A549 (cell line): ENCODE measurements at regions not wholly inside any gene's neighbourhood (a gene's known extent, or its start where the extent isn't known, plus 50 kb on each side); places are given as distances from the start of the nearest gene placed in this dataset.

ENCODE experiments used
- ATAC-seq, 2 experiments: fragments of 200-7000 bp in 1 of 2; fragments of >200 bp in 1 of 2; cut with Nextera tagmentation in 1 of 2; cut with Tn5 transposase in 1 of 2; 3 replicates each; pipeline versions ENCODE4 v1.8.0 to v1.9.1; 2018 to 2020; ENCODE audit warnings: mild to moderate bottlenecking in 1 of 2, moderate library complexity in 1 of 2
- CTCF ChIA-PET: fragments of 300-600 bp; sonication (Branson Sonifier 250); formaldehyde crosslinking; extraction: SDS; loops from one replicate; lab custom pipeline; 2021; ENCODE audit warnings: antibody characterized with exemption, inconsistent platforms; lab: Yijun Ruan, JAX
- POLR2A ChIA-PET: fragments of 350-600 bp; formaldehyde crosslinking; extraction: SDS; loops from one replicate; lab custom pipeline; 2021; ENCODE audit warnings: antibody characterized with exemption, inconsistent platforms; lab: Yijun Ruan, JAX
- DNase-seq, 2 experiments: peaks; one replicate each; pipeline versions ENCODE4 v3.0.0 to v3.0.0-alpha.2; 2011 to 2016; ENCODE audit warnings: low read depth in 1 of 2, low spot score in 1 of 2
- FAIRE-seq: peaks from 2 replicates; lab custom pipeline; 2011; peaks lifted over from hg19 to GRCh38; lab: Jason Lieb, UNC
- H3K27ac ChIP-seq, 2 experiments: fragments of >200 bp; sonication (Bioruptor Twin); formaldehyde crosslinking; 3 replicates each; pipeline ENCODE4 v1.5.1; 2016 to 2017
- H3K4me1 ChIP-seq: fragments of >200 bp; sonication (Bioruptor Twin); formaldehyde crosslinking; 3 replicates; pipeline ENCODE4 v1.6.1; 2016
- H3K4me2 ChIP-seq: fragments of >200 bp; sonication (Bioruptor Twin); formaldehyde crosslinking; 3 replicates; pipeline ENCODE4 v1.6.1; 2016
- H3K4me3 ChIP-seq: fragments of >200 bp; sonication (Bioruptor Twin); formaldehyde crosslinking; 3 replicates; pipeline ENCODE4 v1.5.1; 2016
- H3K9me3 ChIP-seq: fragments of >200 bp; sonication (Bioruptor Twin); formaldehyde crosslinking; 3 replicates; pipeline ENCODE4 v1.6.1; 2016
- ATOH8 ChIP-seq: fragments of 250-450 bp; sonication (Bioruptor Pico); IDR thresholded peaks from 2 replicates; pipeline ENCODE4 v1.5.0; 2020; ENCODE audit warnings: low read depth, mild to moderate bottlenecking, moderate library complexity
- BCL3 ChIP-seq: fragments of >200 bp; sonication (Bioruptor Twin); formaldehyde crosslinking; IDR thresholded peaks from 3 replicates; pipeline ENCODE4 v1.6.1; 2016
- CBX2 ChIP-seq: fragments of 200-600 bp; sonication (generic); IDR thresholded peaks from 2 replicates; pipeline ENCODE4 v1.6.1; 2016; ENCODE audit warnings: low read depth, mild to moderate bottlenecking, borderline replicate concordance
- CEBPB ChIP-seq, 2 experiments: fragments of >200 bp in 1 of 2; sonication (Bioruptor Twin) in 1 of 2; formaldehyde crosslinking in 1 of 2; IDR thresholded peaks; 2 replicates each; pipeline ENCODE4 v1.6.1; 2012 to 2016
- CHD2 ChIP-seq: fragments of 150-350 bp; IDR thresholded peaks from 2 replicates; pipeline ENCODE4 v1.6.1; 2014; ENCODE audit warnings: low read length; ENCODE audit not compliant: partially characterized antibody
- CHD4 ChIP-seq: fragments of 200-600 bp; sonication (generic); IDR thresholded peaks from 2 replicates; pipeline ENCODE4 v1.6.1; 2016; ENCODE audit warnings: antibody characterized with exemption, mild to moderate bottlenecking, borderline replicate concordance
- FOSL2 ChIP-seq, 2 experiments: fragments of 450-650 bp in 1 of 2; fragments of >200 bp in 1 of 2; sonication (Bioruptor Twin) in 1 of 2; formaldehyde crosslinking; IDR thresholded peaks; 2 replicates each; pipeline versions ENCODE4 v1.5.0 to v1.6.1; 2016 to 2020; ENCODE audit warnings: mild to moderate bottlenecking in 1 of 2, moderate library complexity in 1 of 2
- FOXS1 ChIP-seq: fragments of 250-450 bp; sonication (Bioruptor Pico); IDR thresholded peaks from 2 replicates; pipeline ENCODE4 v1.5.0; 2020; ENCODE audit warnings: mild to moderate bottlenecking, moderate library complexity
- GATA3 ChIP-seq: IDR thresholded peaks from 2 replicates; pipeline ENCODE4 v1.6.1; 2012; ENCODE audit warnings: borderline replicate concordance
- HDAC2 ChIP-seq: fragments of 200-600 bp; sonication (generic); IDR thresholded peaks from 2 replicates; pipeline ENCODE4 v1.6.1; 2016
- HES2 ChIP-seq: fragments of >200 bp; sonication (Bioruptor Twin); formaldehyde crosslinking; IDR thresholded peaks from 2 replicates; pipeline ENCODE4 v1.6.1; 2016
- HEYL ChIP-seq: fragments of 250-450 bp; sonication (Bioruptor Pico); IDR thresholded peaks from 2 replicates; pipeline ENCODE4 v1.8.0; 2021; ENCODE audit warnings: mild to moderate bottlenecking, moderate library complexity
- JUNB ChIP-seq: fragments of >200 bp; sonication (Bioruptor Twin); formaldehyde crosslinking; IDR thresholded peaks from 2 replicates; pipeline ENCODE4 v1.6.1; 2016
- KDM5A ChIP-seq: fragments of 200-600 bp; sonication (generic); IDR thresholded peaks from 2 replicates; pipeline ENCODE4 v1.6.1; 2016; ENCODE audit warnings: antibody characterized with exemption, mild to moderate bottlenecking
- MAX ChIP-seq: IDR thresholded peaks from 2 replicates; pipeline ENCODE4 v1.6.1; 2012
- MYC ChIP-seq: IDR thresholded peaks from 2 replicates; pipeline ENCODE4 v1.6.1; 2012; ENCODE audit warnings: mild to moderate bottlenecking, inconsistent platforms, low read length, improper control_type of control experiment, borderline replicate concordance
- NFE2L2 ChIP-seq: fragments of 150-350 bp; conservative IDR thresholded peaks from 2 replicates; pipeline ENCODE4 v1.6.1; 2014; ENCODE audit warnings: low read length
- NR3C1 ChIP-seq: fragments of >200 bp; sonication (Bioruptor Twin); formaldehyde crosslinking; IDR thresholded peaks from 3 replicates; pipeline ENCODE4 v1.6.1; 2017
- RCOR1 ChIP-seq: fragments of 150-350 bp; IDR thresholded peaks from 2 replicates; pipeline ENCODE4 v1.6.1; 2014; ENCODE audit warnings: antibody characterized with exemption, low read length, low read depth
- REST ChIP-seq: fragments of 200-600 bp; sonication (generic); IDR thresholded peaks from 2 replicates; pipeline ENCODE4 v1.6.1; 2016; ENCODE audit warnings: antibody characterized with exemption, mild to moderate bottlenecking, moderate library complexity
- RFX5 ChIP-seq: fragments of 450-650 bp; IDR thresholded peaks from 2 replicates; pipeline ENCODE4 v1.7.1; 2014; ENCODE audit warnings: antibody characterized with exemption, mild to moderate bottlenecking, moderate library complexity
- SMC3 ChIP-seq: fragments of >200 bp; sonication (Bioruptor Twin); formaldehyde crosslinking; IDR thresholded peaks from 3 replicates; pipeline ENCODE4 v1.6.1; 2018; ENCODE audit warnings: inconsistent platforms
- ZC3H11A ChIP-seq: fragments of 450-650 bp; IDR thresholded peaks from 2 replicates; pipeline ENCODE4 v1.6.1; 2014; ENCODE audit warnings: antibody characterized with exemption, mild to moderate bottlenecking
- ZFP36 ChIP-seq: fragments of 450-650 bp; IDR thresholded peaks from 2 replicates; pipeline ENCODE4 v1.6.1; 2014; ENCODE audit warnings: borderline replicate concordance; ENCODE audit not compliant: partially characterized antibody
- WGBS: methylation state at CpG from one replicate; pipeline ENCODE4 v1.1.6; 2017; ENCODE audit errors: missing lambda C conversion rate; 5-methylcytosine and 5-hydroxymethylcytosine counted together

- no peak for TF ChIP-seq MYC
Observed at GRCh38 chr2:164055623-164056022, 319.8 kb upstream of the FIGN start (continued).

- ChIA-PET CTCF (no interaction called here), POLR2A (no interaction called here)
- H3K4me1 ChIP-seq: no peaks in the 10 kb centered on the region
- no peak for TF ChIP-seq GATA3
- no peak for TF ChIP-seq MYC
- TF ChIP-seq ZC3H11A: no peak
- TF ChIP-seq HEYL (CRISPR knock-in tag): no peak
- TF ChIP-seq NFE2L2: no peak
- no peak for TF ChIP-seq KDM5A
- TF ChIP-seq HDAC2: no peak
- no peak for TF ChIP-seq BCL3
- no peak for TF ChIP-seq RCOR1
- TF ChIP-seq JUNB: no peak
- no peak for TF ChIP-seq CHD2
- TF ChIP-seq ZFP36: no peak
- no peak for TF ChIP-seq MAX
- TF ChIP-seq CEBPB (IDR thresholded peaks at IDR 0.05): no peak
- no peak for TF ChIP-seq SMC3
- no peak for TF ChIP-seq CHD4
- TF ChIP-seq REST: no peak
- no peak for TF ChIP-seq FOXS1 (CRISPR knock-in tag)
- FAIRE-seq: no peak
- H3K4me2 ChIP-seq: no peak overlapping the region
- no peaks in the 10 kb centered on the region for H3K9me3 ChIP-seq
- DNase-seq: no peak
- ATAC-seq: no peak
- WGBS: 72% methylated on average over 5 of the region's 5 CpGs
- H3K27ac ChIP-seq: no peak overlapping the region
- no peak overlapping the region for H3K4me3 ChIP-seq
Observed at GRCh38 chr2:164054651-164055050, 318.8 kb upstream of the FIGN start.

- no peak overlapping the region for H3K27ac ChIP-seq
- no peaks in the 10 kb centered on the region for H3K9me3 ChIP-seq
- ATAC-seq (no peak), FAIRE-seq (no peak), DNase-seq (no peak)
- no peaks in the 10 kb centered on the region for H3K4me1 ChIP-seq
- no peak overlapping the region for H3K4me2 ChIP-seq
- no peak overlapping the region for H3K4me3 ChIP-seq
- ChIA-PET POLR2A (no interaction called here), CTCF (no interaction called here)
- WGBS: 28% methylated on average over 2 of the region's 2 CpGs
- TF ChIP-seq FOSL2 (IDR thresholded peaks at IDR 0.05): no peak
- TF ChIP-seq FOSL2 (CRISPR knock-in tag; IDR thresholded peaks at IDR 0.05): no peak
- TF ChIP-seq MAX: no peak
- no peak for TF ChIP-seq CHD2
- no peak for TF ChIP-seq NR3C1
- TF ChIP-seq HES2: no peak
- no peak for TF ChIP-seq RFX5
- no peak for TF ChIP-seq BCL3
- TF ChIP-seq ATOH8 (CRISPR knock-in tag): no peak
- no peak for TF ChIP-seq FOXS1 (CRISPR knock-in tag)
- no peak for TF ChIP-seq CBX2
Observed at GRCh38 chr2:164053021-164053420, 317.2 kb upstream of the FIGN start.
